ENCODE measurements at regions not wholly inside any gene's neighbourhood (a gene's known extent, or its start where the extent isn't known, plus 50 kb on each side); places are given as distances from the start of the nearest gene placed in this dataset.

DNA sequence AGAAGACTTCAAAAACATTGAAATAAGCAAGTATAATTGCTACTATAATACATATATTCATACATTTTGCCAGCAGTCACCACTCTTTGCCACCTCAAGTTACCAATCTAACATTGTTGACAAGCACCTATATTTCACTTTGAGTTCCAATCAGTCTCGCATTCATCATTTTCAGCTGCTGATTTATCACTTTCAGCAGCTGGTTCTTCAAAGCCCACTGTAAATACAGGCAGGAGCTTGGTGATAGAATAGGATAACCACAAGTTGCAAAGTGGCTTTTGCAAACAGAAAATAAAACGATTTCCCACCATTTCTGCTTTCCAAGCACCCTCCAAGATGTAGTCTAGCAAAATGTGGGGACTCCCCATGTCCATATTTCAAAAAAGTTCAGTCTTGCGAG is 114.2 kb upstream of the ITGA1 start:
- DNase-seq (ENCODE audit: low read depth in 2 of 2, low spot score in 1 of 2), result no peak

DNA sequence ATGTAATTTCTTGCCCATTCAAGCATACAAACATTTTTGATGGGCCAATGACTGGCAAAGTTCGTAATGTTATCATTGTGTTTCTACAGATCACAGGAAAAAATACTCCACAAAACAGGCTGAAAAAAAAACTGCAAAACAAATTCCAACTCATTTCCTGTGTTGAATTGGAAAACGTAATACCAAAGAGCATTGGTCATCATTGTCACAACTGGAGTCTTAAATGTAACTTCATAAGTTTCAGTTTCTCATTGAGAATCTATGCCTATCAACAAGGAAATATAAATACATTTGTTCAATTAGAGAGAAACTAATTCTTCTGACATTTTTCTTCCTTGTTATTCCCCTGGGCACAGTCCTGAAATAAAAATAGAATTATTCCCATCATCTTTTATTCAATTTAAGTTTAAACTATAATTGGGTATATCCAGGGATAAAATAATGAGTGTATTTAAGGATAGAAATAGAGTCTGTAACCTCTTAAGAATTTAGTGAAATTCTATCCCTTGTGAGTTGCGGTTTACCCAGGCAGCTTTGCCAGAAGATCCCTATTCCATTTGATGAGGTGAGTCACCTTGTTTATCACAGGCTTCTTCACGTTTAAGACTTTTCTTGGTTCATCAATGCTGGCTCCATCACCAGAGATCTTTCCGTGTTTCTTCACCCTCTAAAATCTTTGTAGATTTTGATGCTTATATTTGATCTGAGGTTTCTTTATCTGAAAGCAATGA is 112.7 kb upstream of the ITGA1 start:
- DNase-seq (ENCODE audit: low read depth in 2 of 2, low spot score in 1 of 2), result no peak

DNA sequence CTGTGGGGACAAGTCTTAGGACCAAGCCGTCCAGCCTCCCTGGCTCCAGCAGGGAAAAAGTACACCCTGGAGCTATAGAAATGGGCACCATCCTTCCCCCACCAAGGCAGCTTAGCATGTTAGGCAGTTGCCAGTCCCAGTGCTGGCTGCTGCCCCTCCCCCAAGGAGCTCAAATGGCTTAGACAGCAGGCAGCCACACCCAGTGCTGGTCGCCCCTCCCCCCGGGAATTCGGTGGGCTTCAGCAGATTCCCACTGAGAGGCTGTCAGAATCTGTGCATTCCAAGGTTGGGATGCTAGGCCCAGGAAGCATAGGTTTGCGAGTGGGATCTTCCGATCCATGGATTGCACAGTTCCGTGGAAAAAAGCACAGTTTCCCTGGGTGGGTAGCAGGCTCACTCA is 105.2 kb upstream of the ITGA1 start:
- DNase-seq (ENCODE audit: low read depth in 2 of 2, low spot score in 1 of 2), result no peak

DNA sequence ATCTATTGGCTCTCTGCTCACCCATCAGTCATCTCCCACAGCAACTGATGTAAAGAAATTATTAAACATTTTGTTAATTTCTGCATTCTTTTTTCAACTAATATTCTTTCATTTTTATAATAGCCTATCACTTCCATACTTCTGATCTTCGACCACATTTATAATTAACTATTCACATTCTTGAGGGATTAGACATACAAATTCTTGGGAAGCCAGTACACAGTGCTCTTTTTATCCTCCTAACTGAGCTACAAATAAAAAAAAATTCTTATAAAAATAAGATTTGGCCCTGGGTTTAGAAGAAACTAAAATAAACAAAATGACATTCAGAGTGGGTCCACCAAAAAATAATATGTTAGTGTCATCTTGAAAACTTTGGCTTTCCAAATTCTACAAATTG is 103.7 kb upstream of the ITGA1 start:
- no peak for DNase-seq (ENCODE audit: low read depth in 2 of 2, low spot score in 1 of 2)

DNA sequence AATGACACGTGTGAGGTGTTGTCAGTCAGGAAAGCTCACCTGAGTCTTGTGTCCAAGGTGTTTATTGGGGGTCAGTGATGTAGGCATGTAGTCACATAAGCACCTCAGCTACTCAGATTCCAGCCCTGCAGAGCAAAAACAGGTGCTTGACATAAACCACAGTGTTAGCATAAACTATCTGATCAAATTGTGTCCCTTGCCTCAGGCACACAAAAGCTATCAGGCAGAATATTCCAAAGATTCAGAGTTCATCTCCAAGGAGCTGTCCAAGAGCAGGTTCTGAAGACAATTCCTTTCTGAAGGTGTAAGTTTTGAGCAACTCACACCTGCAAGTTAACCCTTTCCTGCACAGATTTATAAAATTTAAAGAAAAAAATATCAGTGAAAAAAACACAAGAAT is 102.2 kb upstream of the ITGA1 start:
- no peak for DNase-seq (ENCODE audit: low read depth in 2 of 2, low spot score in 1 of 2)

DNA sequence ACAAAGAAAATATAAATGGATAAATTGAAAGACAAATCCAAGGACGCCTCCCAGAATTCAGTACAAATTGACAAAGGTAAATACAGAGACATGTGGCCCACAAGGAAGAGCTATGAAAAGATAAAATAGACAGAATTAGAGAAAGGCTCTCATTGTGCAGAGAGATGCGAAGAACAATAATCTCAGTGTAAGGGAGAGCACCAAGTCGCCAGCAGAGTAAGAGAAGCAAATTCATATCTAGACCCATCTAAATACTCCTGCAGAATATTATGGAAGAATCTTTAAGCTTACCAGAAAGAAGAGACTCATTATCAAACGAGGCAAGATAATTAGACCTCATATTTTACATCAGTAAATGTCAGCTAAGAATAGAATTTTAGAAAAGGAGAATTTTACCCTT is 101.7 kb upstream of the ITGA1 start:
- DNase-seq (ENCODE audit: low read depth in 2 of 2, low spot score in 1 of 2), result no peak

DNA sequence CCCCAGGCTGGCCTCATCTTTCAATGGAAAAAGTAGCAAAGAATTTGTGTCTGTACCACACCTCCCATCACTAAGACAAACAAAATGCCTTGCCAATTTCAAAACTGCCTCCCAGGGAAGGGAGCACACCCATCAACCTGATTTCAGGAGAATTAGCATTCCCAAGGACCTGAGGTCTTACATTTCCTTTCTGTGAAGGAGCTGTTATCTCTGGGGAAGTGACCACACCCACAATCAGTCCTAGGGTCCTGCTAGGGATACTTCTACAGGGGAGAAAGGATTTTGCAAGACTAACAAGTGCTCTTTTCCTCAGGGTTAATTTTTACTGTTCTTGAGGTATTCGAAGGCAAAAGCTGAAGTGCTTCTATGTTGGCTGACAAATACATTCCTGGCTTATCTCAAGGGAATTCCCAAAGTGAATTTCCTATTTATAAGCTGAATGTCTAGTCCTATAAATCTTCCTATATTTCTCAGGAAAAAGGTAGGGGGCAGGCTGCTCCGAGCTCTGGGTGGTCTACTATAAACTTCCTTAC is 97.4 kb upstream of the ITGA1 start:
- DNase-seq (ENCODE audit: low read depth in 2 of 2, low spot score in 1 of 2), result no peak

DNA sequence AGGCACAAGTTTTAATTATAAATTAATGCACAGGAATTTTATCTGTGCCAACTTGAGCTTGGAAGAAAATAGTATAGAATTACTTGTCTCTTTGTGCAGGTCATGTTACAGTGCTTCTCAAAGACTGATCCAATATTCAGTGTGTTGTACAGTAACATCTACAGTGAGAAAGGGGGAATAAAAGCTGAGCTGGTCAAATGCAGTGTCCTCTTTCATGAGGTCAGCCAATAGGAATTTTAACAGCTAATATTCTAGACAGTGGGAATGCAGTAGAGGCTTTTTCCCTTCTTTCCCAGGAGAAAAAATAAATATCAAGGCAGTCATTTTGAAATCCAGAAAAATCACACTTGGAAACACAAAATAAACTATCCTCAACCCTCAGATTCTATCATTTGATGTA is 95.7 kb upstream of the ITGA1 start:
- DNase-seq (ENCODE audit: low read depth in 2 of 2, low spot score in 1 of 2), result no peak

DNA sequence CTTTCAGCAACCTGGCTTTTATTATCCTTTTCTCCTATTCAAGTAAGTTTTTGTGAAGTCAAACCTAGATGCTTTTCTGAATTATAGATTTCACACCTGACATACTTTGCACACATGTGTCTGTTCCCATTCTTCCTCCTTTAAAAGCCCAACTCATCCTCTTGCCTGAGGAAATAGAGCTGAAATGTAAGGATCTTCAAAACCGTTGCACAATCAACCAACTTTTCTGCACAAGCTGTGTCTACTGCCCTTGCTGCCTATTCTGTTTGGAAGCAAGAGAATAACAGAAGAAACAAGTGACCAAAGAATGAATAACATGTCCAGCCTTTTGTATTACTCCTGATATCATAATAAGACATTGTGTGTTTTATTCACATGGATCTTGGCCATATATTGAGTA is 95.1 kb upstream of the ITGA1 start:
- DNase-seq (ENCODE audit: low read depth in 2 of 2, low spot score in 1 of 2), result no peak

DNA sequence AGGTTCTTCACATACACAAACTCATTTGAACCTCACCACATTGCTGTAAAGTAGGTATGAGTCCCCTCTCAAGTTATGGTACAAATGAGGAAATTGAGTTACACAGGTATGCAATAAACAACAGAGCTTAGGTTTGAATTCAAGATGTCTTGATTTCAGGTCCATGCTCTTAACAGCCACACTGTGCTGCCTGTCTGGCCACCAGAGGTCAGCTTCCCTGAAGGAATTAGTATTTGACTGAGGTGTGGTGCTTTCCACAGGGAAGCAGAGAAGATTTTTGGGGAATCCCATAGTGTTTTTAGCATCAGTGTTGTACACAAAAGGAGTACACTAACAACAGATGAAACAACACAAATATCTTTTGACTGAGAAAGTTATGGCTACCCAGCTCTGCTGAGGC is 94.4 kb upstream of the ITGA1 start:
- DNase-seq (ENCODE audit: low read depth in 2 of 2, low spot score in 1 of 2), result no peak

DNA sequence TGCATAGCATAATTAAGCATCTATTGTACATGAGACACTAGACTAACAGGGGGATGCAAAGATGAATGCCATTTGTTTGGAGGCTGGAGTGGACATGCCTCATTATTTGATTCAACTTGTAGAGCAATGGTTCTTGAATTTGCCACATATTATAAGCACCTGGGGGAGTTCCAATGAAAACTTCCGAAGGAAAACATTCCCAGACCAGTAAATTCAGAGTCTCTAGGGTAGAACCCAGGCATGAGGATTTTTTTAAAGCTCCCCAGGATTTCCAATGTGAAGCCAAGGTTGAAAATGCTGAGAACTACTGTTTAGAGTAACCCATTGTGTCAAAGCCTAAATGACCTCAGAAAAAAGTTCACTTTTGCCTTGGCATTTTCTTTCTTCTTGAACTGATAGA is 93.9 kb upstream of the ITGA1 start:
- DNase-seq (ENCODE audit: low read depth in 2 of 2, low spot score in 1 of 2), result no peak

DNA sequence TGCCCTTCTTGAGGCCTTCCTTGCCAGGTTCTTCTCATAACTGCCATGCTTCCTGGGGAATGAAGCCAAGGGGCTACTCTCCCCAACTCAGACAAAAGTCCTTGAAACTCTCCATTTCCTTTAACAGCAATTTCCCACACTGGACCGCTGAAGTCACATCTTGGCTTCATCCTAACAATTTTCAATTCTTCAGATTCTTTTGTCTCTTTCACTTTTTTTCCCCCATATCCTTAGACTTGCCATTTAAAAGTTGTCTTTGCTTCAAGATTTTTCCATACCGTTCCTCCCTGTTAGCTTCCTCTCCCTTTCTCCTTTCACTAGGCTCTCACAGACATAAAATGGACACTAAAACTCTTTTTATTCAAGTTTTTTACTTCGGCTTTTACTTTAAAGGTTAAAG is 93.1 kb upstream of the ITGA1 start:
- DNase-seq (ENCODE audit: low read depth in 2 of 2, low spot score in 1 of 2), result no peak

DNA sequence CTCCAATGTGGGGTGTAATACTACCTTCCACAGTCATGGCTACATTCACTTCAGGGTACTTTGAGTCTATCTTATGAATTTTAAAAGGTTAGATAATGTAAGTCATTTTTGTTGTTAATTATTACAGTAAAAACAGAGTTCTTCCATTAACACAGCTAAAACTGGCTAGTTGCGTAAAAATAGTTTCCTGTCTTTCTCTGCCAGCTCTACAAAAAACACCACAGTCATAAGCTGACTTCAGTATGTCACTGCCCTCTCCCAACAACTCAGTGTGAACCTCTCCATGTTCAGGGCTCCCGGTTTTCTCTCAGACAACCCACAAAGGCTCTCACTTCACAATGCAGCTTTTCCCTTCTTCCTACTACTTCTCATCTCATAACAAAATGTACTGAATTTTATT is 84.8 kb upstream of the ITGA1 start:
- DNase-seq (ENCODE audit: low read depth in 2 of 2, low spot score in 1 of 2), result no peak

DNA sequence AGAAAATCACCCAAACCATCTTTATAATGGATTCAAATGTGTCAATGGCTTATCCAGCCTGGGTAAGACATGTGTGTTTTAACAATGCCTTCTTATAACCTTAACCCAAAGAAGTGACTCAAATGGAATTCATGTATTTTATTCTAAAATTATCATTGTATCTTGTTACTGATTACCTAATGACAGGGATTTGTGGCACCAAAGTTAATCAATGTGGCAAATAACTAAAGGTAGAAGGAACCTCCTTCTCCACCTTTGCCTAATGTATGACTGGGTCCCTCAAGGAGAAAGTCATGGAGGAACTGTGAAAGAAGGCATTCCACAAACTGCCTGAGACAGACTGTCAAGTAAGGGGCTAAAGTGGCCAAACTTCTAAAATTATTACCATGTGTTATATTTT is 84.4 kb upstream of the ITGA1 start:
- no peak for DNase-seq (ENCODE audit: low read depth in 2 of 2, low spot score in 1 of 2)

DNA sequence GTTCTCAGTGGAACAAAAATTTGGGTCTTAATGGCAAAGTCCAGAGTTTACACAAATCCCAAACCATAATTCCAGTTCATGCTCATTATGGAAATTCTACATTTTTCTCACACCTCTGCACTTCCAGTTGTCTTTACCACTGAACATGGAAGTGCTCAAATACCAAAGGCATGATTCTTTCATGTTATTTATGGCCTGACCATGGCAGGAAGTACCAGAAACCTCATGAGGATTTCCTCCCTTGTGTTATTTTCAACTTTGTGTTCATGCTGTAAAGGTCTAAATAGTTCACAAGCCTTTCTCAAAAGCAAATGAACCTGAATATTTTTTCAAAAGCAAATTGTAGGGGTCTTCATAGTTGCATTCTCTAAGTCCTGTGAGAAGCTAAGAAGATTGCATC is 82.0 kb upstream of the ITGA1 start:
- DNase-seq (ENCODE audit: low read depth in 2 of 2, low spot score in 1 of 2), result no peak

DNA sequence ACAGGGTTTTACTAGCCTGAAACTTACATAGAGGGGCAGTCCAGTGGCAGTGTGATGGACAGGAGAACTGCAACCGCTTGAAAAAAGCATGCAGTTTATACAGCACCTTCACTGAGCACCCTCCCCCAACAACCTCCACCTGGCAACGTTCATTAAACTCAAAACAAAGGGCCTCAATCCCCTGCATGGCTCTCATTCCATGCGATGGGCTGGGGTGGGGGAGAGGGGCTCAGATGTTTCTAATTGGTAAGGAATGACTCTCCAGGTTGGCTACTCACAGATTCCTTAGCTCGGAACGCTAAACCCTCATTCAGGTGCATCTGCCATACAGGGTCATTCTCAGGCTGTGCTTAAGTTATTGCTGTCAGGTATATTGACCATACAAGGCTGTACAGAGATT is 80.9 kb upstream of the ITGA1 start:
- DNase-seq (ENCODE audit: low read depth in 2 of 2, low spot score in 1 of 2), result no peak

DNA sequence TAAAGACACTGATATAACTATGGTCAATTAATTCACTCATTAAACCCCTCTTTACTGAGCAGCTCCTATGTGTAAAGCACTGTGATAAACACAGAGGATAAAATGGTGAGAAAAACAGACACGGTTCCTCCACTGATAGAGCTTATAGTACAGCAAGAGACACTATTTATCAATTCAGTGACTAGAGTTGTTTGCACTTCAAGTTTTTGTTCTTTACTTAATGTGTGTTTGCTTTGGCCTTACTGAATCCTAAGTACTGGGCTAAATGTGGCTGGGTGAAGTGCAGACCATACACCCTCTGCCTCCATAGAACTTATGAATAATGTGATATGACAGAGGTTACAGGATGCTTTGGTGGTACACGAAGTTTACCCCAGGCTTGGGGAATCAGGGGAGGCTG is 80.1 kb upstream of the ITGA1 start:
- DNase-seq (ENCODE audit: low read depth in 2 of 2, low spot score in 1 of 2), result no peak

DNA sequence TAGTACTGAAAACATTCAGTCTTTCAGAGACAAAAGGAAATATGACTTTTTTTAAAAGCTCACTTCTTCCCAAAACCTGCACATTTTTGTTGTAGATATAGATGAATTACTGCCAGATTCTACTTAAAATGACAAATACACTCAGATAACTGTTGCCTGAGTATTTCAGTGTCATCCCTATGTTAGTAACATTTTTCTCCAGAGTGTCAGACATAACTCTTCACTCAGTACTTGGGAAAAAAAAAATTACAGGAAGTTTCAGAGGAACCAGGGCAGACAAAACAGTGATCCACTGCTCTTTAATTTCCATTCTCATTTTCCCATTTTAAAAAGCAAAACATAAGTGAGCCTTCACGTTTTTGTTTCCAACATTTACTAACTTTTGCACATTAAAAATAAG is 79.3 kb upstream of the ITGA1 start:
- DNase-seq (ENCODE audit: low read depth in 2 of 2, low spot score in 1 of 2), result no peak

DNA sequence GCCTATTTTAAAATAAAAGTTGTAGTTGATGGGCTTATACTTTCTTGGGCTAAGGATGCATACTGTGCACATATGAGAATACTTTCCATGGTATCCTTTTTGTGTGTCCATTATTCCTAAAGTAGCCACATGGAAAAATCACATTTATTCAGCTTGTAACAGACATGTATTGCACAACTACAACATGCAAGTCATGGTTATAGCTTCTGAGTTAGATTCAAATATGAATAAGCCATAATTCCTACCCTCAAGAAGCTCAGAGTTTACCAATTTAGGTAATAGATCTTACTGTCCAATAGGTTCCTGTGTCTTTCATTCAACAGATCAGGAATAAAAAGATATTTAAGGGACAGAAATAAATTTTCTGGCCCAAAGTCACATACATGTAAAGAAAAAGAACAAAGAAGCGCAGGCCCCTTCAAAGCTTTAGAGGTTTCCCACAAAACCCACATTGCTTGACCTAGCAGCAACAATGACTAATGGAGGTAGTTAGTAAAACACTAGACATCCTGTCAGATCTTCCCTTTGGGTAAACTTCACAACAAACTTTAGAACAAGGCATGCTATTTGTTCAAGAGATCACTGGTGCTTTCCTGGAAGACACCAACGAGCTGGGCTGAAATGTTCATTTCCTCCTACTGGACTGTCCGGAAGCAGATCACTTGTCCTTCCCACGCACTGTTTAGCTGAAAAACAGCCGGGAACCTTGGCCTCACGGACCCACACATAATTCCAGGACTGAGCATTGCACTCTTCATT is 78.4 kb upstream of the ITGA1 start:
- DNase-seq (ENCODE audit: low read depth in 2 of 2, low spot score in 1 of 2), result no peak

DNA sequence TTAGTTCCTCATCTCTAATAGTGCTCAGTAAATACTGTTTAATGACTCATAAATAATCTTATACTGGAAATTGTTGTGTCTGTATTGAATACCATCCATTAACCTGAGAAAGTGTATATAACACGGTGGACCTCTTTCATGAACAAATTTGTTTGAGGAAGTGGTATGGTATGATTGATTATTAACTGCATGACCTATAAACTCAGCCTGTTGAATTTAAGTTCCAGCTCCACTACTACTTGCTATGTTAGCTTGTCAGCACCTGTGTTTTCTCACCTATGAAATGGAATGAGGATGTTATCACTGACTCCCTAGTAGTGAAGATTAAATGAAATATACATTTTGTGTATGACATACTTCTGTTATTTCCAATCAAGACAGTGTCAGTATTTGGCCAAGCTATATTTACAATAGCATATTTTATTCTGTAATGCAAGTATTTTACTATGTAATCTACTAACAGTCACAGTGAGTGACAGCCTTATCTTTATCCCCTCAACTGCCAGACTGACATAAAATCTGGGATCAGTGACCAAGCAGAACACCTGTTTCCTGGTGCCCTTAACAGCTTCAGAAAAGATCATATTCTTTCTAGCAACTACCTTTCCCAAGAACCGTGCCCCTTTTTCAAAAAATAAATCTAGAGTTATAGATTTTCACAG is 77.3 kb upstream of the ITGA1 start:
- no peak for DNase-seq (ENCODE audit: low read depth in 2 of 2, low spot score in 1 of 2)

DNA sequence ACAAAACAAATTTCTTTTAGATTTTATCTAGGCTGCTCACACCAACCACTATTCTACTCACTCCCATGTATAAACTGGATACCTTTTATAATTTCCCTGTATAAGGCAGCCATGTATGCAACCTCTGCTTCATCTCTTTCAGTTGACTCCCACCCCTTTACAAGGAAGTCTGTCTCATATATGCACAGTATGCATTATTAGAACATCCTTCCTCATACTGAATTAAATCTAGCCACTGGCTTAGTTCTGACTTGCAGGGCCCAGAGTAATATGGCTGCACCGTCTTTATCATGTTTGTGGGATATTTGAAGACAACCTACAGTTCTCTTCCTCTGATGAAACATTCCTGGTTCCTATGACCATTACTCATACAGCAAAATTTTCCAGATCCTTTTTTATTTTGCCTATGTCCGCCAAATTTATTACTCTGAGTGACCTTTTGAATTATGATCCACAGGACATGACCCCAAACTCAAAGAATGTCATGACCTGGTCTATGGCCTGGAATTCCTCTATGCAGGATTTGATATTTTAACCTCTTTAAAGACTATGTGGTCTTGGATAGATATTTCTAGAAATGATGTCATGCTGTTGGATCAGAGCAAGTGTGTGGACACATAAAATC is 76.6 kb upstream of the ITGA1 start:
- no peak for DNase-seq (ENCODE audit: low read depth in 2 of 2, low spot score in 1 of 2)

DNA sequence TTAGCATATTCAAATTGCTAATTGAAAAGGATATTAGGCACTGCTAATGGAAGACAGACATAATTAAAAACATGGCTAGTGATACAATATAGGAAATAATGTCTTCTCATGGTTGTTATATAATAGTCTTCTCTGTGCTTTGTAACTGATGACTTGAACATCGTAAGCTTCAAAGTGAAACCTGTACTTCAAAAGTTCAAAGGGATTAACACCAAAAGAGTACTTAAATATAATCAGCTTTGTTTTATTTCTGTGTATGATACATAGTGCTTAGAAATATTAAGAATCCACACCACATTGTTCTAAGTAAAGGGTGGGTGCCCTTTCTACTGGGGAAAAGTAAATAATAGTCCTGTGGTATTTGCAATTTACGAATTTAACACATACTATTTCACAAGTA is 75.4 kb upstream of the ITGA1 start:
- no peak for DNase-seq (ENCODE audit: low read depth in 2 of 2, low spot score in 1 of 2)

Measured in stimulated activated CD8-positive, alpha-beta memory T cell treated with anti-CD3 and anti-CD28 coated beads, Interleukin-4, amount 100 ng/mL, for 1 hour (primary cell).